ENCODE measurements at regions not wholly inside any gene's neighbourhood (a gene's known extent, or its start where the extent isn't known, plus 50 kb on each side); places are given as distances from the start of the nearest gene placed in this dataset.

DNA sequence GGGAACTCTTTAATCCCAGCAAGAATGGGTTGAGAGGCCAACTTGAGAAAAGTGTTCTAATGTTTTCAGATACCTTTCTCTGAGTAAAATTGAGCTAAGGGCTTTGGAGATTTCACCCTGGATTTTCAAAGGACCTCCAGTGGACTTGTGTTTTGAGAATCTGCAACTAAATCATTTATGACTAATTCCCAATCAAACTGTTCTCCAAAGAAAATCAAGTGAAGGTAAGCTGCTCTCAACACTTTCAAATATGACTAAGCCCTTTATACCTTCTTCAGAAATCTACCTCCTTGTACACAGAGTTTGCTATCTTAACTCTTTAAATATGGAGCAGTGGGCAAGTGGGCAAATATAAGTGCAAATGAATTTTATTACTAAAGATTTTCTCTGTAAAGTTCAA lies 392.9 kb downstream of the PDGFC start:
- no peak for TF ChIP-seq POLR2A (IDR thresholded peaks at IDR 0.05)
- TF ChIP-seq CTCF (IDR thresholded peaks at IDR 0.05 in 4 of 5, conservative IDR thresholded peaks at IDR 0.05 in 1 of 5), result no peak

Data from gastrocnemius medialis (tissue), 4 donors.